ENCODE measurements at regions not wholly inside any gene's neighbourhood (a gene's known extent, or its start where the extent isn't known, plus 50 kb on each side); places are given as distances from the start of the nearest gene placed in this dataset.

GRCh38 chr10:3693022-3693697, 91.8 kb downstream of the KLF6 start:
- DNase-seq: no peak
- in situ Hi-C loops (cut with MboI; ENCODE audit: low pct_unique_long_range_greater_than_20kb, low sequenced_read_pairs): no loop called here

GRCh38 chr10:3692387-3692999, 92.5 kb downstream of the KLF6 start:
- no peak for DNase-seq
- in situ Hi-C loops (cut with MboI; ENCODE audit: low pct_unique_long_range_greater_than_20kb, low sequenced_read_pairs): no loop called here

- in situ Hi-C loops (cut with MboI; ENCODE audit: low pct_unique_long_range_greater_than_20kb, low sequenced_read_pairs): no loop called here
- DNase-seq: no peak
These were observed 93.5 kb downstream of the KLF6 start for GRCh38 chr10:3691482-3691881.

GRCh38 chr10:3689871-3690510, 95.0 kb downstream of the KLF6 start:
- no peak for DNase-seq
- in situ Hi-C loops (cut with MboI; ENCODE audit: low pct_unique_long_range_greater_than_20kb, low sequenced_read_pairs): no loop called here

GRCh38 chr10:3687510-3688081, 97.4 kb downstream of the KLF6 start:
- DNase-seq: no peak
- in situ Hi-C loops (cut with MboI; ENCODE audit: low pct_unique_long_range_greater_than_20kb, low sequenced_read_pairs): no loop called here

GRCh38 chr10:3685384-3685783, 99.6 kb downstream of the KLF6 start:
- no peak for DNase-seq
- in situ Hi-C loops (cut with MboI; ENCODE audit: low pct_unique_long_range_greater_than_20kb, low sequenced_read_pairs): no loop called here

- in situ Hi-C loops (cut with MboI; ENCODE audit: low pct_unique_long_range_greater_than_20kb, low sequenced_read_pairs): no loop called here
- no peak for DNase-seq
These were observed 100.1 kb downstream of the KLF6 start for GRCh38 chr10:3684891-3685290.

GRCh38 chr10:3683560-3683959, 101.4 kb downstream of the KLF6 start:
- no peak for DNase-seq
- in situ Hi-C loops (cut with MboI; ENCODE audit: low pct_unique_long_range_greater_than_20kb, low sequenced_read_pairs): no loop called here

GRCh38 chr10:3682745-3683144, 102.3 kb downstream of the KLF6 start:
- in situ Hi-C loops (cut with MboI; ENCODE audit: low pct_unique_long_range_greater_than_20kb, low sequenced_read_pairs): no loop called here
- no peak for DNase-seq

- in situ Hi-C loops (cut with MboI; ENCODE audit: low pct_unique_long_range_greater_than_20kb, low sequenced_read_pairs): no loop called here
- no peak for DNase-seq
These were observed 103.1 kb downstream of the KLF6 start for GRCh38 chr10:3681642-3682554.

- in situ Hi-C loops (cut with MboI; ENCODE audit: low pct_unique_long_range_greater_than_20kb, low sequenced_read_pairs): no loop called here
- no peak for DNase-seq
These were observed 104.9 kb downstream of the KLF6 start for GRCh38 chr10:3679950-3680629.

GRCh38 chr10:3678629-3679227, 106.3 kb downstream of the KLF6 start:
- DNase-seq: no peak

GRCh38 chr10:3676564-3676963, 108.4 kb downstream of the KLF6 start:
- DNase-seq: no peak
- in situ Hi-C loops (cut with MboI; ENCODE audit: low pct_unique_long_range_greater_than_20kb, low sequenced_read_pairs): no loop called here

More at GRCh38 chr10:3678629-3679227, 106.3 kb downstream of the KLF6 start:
- in situ Hi-C loops (cut with MboI; ENCODE audit: low pct_unique_long_range_greater_than_20kb, low sequenced_read_pairs): no loop called here

GRCh38 chr10:3672220-3672619, 112.8 kb downstream of the KLF6 start:
- in situ Hi-C loops (cut with MboI; ENCODE audit: low pct_unique_long_range_greater_than_20kb, low sequenced_read_pairs): no loop called here
- DNase-seq: no peak

GRCh38 chr10:3671386-3671955, 113.5 kb downstream of the KLF6 start:
- in situ Hi-C loops (cut with MboI; ENCODE audit: low pct_unique_long_range_greater_than_20kb, low sequenced_read_pairs): no loop called here
- peak; percentile 45 for DNase-seq

- in situ Hi-C loops (cut with MboI; ENCODE audit: low pct_unique_long_range_greater_than_20kb, low sequenced_read_pairs): no loop called here
- DNase-seq: no peak
These were observed 116.1 kb downstream of the KLF6 start for GRCh38 chr10:3668966-3669330.

- in situ Hi-C loops (cut with MboI; ENCODE audit: low pct_unique_long_range_greater_than_20kb, low sequenced_read_pairs): no loop called here
- DNase-seq: peak; percentile 63
These were observed 116.6 kb downstream of the KLF6 start for GRCh38 chr10:3668276-3668965.

All from KBM-7 (cell line).